Smooth muscle cell of the brain vasculature (primary cell): ENCODE measurements at regions not wholly inside any gene's neighbourhood (a gene's known extent, or its start where the extent isn't known, plus 50 kb on each side); places are given as distances from the start of the nearest gene placed in this dataset.

Source experiments
- DNase-seq: peaks from one replicate; pipeline ENCODE4 v3.0.0-alpha.2; 2012; ENCODE audit warnings: low read depth, low spot score

DNA sequence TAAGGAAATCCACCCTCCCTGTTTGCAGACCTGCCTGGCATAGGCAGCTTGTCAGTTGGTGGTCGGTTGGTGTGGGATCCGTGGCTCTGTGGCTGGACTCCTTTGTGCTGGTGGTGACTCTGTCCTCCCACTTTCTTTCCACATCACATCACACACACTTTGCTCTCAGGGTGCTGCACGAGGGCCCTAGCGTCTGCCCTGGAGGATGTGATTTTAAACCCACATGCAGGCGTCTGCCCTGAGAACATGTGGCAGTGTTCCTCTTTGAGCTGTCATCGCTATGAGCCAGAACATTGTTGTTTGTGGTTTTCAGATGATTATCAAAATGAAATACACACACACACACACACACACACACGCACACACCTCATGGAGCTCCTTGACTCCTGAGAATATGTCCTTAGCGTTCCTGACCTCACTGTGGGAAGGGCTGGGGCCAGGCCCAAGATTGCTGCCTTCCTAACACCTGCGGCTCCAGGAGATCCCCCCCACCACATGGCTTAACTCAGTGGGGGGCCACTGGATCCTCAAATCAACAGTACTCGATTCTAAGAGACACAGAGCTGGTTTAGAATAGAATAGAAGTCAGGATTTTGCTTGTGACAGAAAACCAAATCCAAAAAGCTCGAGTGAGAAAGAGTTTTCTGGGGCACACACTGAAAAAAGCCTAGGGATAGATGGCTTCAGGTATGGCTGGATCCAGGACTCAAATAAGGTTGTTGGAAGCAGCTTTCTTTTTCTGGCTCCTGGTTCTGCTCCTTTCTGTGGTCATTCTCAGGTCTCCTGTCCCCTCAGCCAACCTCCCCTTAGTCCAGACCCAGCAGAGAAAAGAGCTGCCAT lies 54.8 kb downstream of the RTP5 start:
- DNase-seq, result no peak

DNA sequence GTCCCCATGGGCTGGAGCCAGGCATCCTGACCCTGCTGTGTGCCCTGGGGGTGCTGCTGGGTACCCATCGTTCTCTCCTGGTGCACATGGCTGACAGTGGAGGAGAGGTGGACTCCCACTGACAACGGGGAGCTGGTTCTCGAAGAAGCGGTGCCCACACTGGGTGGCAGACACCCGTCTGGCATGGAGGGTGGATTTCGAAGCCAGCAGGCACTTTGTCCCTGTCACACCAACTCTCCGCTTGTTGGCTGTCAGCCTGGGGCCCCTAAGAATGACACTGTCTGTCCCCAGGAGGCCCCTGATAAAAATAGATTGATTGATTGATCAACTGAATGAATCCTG lies 55.4 kb downstream of the RTP5 start:
- DNase-seq, result no peak

DNA sequence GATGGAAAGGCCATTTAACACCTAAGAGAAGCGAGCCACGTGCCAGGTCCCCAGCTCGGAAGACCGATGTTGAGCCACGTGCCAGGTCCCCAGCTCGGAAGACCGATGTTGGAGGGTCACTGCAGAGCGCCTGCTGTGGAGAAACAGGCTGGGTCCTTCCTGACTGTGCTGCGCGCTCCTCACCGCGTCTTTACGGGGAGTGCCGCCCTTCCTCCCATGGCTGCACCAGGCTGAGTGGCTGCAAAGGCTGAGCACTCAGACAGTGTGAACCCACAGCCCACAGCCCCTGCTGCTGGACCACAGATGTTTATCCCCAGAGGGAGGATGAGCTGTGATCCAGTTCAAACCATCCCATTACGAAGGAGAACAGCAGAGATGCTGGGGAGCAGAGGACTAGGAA lies 55.7 kb downstream of the RTP5 start:
- DNase-seq, result no peak

DNA sequence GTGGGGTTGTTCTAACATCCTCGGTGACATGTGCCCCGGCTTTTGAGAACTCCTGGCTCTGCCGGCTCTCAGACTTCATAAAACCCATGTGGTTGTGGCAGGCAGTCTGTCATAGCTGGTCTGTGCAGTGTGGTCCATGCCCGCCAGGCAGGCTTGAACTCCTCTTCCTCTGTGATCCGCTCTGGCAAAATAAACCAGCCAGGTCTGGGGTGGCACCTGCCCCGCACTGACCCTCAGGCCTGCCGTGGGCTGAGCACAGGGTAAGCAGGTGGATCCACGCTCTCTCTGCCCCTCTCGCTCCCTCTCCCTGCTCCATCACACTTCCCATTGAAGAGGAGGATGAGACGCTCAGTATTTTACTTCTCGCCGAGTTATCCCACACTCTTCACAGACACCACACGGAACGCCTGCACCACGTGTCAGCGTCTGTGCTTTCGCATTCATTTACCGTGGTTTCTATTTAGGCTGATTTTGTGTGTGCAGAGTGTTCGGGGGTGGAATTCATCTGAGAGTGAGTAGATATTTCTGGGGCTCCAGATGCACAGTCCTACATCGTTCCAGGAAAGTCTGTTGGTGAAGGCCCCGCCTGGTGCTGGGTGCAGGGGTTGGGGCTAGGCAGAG lies 56.4 kb downstream of the RTP5 start:
- no peak for DNase-seq

DNA sequence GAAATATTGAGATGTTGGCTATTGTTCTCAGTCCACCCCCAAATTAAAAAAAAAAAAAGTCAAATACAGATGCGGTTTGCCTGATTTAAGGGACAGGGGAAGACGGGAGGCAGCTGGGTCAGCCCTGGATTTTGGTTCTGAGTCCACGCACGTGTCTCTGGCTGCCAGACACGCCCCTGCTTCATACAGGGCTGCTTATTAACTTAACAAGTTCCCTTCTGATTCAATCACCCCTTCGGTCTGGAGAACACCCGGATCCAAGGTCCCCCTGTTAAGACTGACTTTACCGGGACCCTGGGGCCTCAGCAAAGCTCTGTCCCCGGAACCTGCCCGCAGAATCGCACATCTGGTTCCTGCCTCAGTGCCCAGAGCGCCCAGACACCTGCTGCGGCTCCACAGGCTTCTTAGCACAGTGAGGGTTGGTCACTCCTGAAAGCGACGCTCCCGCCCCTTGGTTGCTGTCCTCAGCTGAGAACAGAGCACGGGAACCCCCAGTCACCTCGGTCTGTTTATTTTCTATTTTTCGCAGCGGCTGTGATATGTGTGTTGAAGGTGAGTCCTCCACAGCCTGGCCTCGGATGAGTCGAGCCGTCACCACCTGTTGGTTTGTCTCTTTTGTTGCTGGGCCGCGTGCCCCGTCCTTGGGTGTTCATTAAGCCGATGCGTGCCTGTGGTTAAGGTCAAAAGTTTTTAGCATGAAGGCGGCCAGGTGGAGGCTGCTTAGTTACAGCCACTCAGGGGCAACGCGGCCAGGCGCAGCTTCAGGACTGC lies 57.2 kb downstream of the RTP5 start:
- no peak for DNase-seq

DNA sequence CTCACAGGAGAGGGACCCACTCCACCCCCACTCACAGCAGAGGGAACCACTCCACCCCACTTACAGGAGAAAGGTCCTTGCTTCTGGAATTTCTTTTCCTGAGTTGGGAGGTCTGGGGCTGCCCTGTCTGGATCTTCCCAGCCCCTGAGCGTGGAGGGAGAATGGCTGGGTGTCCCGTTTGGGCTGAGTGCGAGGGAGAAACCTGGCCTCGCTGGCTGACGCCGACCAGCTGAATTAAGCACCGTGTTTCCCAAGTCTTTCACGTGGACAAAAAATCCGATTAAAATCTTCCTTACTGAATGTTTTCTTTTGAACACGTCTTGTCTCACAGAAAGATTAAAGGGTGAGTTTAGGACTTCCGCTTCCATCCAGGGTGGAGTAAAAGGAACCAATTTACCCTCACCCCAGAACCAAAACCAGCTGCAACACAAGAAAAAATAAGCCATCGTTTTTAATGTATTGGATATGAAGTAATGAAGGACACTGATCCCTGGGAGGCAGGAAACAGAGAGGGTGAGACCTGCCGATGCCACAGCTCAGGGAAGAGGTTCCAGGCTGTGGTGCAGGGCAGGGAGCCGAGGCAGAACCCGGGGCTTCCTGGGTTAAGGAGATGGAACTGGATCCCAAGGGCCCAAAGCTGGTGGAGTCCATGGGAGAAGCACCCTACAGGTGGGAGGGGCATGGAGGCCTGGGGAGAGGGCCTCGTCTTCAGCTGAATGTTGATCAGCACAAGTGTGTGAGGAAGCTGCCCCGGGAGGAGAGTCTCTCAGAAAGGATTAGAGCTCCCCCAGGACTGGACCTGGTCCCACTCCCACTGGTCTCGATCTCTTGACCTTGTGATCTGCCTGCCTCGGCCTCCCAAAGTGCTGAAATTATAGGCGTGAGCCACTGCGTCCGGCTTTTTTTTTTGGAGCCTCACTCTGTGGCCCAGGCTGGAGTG lies 60.3 kb downstream of the RTP5 start:
- DNase-seq, result no peak

DNA sequence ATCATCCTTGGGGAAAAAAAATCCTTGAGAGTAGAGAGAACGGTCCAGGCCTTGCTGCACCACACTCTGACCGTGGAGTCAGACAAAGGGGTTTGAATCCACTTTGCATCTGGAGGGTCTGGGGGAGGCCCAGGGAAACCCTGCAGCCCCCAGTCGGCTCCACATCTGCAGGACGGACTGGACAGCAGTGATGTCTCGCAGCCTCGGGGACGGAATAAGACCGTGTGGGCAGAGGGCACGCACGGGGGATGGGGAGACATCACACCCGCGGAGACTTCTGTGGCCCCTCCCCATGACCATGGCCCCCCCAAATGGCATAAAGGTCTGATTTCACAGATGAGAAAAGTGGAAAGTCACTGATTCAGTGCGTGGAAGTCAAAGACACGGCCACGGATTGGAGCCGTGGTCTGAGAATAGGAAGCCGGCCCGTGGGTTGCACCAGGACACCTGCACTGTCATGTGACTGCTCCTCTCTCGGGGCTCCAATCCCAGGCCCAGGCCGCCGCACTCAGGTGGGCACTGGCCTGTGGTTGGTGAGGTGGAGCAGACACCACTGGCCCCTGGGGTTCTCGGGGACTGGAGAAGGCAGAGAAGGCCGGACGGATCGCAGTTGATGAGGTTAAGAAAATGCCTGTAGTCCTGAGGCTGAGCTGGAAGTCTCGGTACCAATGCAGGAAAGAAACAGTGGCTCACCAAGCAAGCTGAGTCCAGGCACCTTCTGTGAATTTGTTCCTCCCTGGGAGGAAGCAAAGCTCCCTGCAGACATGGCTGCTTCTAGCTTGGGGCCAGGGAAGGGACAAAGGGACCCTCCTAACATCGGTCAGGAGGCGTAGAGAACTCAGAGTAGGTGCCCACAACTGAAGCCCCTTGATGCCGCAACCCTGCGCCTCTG lies 61.8 kb downstream of the RTP5 start:
- no peak for DNase-seq

DNA sequence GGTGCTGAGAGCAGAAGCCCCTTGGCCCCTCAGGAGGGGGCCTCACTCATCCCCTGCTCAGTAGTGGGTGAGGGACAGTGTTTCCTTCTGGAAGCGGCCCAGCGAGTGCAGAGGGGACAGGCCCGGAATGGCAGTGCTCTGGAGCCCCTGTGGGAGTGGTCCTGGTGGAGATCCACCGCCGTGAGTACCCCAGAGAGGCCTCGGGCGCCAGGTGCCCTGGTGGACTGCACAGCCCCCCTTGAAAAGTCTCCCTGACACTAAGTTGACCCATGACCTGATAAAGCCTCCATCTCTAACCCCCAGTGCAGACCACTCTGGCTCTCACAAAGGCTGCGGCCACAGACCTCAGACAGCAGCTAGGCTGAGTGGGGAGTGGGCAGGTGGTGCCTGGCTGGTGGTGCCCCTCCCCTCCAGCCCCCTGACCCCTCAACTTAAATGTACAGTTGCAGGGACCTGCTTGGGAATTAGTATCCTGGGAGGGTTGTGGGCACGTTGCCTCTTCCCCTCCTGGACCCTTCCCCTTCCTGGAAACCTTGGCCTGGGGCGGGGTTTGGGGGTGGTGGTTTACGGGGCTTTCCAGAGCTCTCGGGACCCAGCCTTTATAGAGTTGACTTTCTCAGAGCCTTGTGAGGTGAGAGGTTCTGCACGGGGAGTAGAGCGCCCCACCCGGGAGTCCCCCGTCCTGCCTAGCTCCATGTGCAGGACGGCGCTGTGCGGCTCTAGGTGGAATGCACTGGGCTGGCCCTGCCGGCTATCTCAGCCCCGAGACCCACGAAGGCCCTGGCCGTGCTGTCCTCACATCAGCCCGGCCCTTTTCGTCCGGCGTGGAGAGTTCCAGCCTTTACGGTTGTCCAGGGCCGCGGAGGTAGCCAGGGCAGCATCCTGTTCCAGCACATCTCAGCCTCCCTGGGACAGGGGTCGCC lies 62.7 kb downstream of the RTP5 start:
- no peak for DNase-seq

DNA sequence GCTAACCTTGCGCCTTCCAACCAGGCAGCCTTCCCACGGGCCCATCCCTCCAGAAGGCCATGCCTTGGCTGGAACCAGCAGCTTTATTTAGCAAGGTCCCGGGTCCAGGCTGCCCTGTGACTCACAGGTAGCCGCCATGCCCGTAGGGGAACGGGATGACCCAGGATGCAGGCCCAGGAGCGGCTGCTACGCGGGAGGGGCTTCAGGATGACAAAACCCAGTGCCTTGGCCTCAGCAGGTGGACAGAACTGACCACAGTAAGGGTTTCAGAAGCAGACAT lies 63.3 kb downstream of the RTP5 start:
- no peak for DNase-seq

DNA sequence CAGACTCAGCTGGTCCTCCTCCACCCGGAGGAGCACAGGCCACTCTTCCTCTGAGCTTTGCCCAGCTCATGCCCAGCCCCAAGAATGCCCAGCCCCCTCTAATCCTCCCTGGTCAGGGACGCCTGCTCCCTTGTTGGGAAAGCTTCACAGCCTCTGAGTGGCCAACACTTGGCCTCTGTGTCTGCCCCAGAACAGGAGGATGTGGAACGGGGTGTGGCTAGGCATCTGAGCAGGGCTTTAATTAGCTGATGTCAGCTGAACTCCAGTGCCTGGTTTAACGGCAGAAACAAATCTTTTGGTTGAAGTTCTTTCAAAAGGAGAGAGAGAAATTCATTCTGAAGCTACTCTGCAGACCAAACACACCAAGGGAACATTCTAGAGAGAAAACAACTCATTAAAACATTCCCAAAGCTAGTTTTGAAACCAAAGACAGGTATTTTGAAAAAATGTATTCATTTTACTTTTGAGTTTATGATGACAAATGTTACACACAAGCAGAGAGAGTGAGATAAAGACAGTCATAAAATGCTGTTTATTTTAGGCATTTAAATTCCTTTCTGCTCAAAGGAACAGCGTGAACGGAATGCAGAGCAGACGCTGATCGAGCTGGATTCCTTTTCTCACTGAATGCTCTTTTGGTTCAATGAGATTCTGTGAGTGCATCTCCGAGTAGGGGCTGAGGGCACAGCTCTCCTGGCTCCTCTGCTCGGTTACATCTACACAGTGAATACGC lies 63.8 kb downstream of the RTP5 start:
- no peak for DNase-seq

DNA sequence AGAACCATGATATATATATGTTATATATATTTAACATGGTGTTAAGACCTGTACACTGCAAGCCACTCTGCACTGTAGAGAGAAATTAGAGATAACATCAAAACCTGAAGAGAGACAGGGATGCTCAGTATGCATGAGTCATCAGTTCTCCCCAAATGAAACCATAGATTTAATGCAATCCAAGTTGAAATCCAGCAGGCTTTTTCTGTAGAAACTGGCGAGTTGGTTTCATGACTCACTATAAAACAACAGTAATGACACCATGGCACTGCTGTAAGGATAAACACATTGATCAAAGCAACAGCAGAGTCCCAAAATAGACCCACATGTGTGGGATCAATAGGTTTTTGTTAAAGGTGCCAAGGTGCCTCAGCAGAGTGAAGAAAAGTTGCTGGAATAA lies 65.8 kb downstream of the RTP5 start:
- peak; percentile 50 for DNase-seq

DNA sequence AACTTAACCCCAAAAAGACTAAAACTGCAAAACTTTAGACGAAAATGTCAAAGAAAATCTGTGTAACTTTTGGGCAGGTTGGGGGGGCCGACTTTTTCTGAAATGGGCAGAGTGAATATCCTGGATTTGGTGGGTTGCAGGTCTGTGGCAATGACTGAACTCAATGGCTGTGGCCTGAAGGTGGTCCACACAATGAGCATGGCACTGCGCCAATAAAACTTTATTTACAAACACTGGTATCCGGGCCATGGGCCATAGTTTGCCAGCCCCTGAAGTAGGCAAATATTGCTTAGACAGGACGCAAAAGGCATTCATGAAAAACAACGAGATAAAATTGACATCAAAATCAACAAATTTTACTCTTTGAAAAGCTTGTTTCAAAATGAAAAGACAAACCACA lies 66.2 kb downstream of the RTP5 start:
- DNase-seq, result no peak

DNA sequence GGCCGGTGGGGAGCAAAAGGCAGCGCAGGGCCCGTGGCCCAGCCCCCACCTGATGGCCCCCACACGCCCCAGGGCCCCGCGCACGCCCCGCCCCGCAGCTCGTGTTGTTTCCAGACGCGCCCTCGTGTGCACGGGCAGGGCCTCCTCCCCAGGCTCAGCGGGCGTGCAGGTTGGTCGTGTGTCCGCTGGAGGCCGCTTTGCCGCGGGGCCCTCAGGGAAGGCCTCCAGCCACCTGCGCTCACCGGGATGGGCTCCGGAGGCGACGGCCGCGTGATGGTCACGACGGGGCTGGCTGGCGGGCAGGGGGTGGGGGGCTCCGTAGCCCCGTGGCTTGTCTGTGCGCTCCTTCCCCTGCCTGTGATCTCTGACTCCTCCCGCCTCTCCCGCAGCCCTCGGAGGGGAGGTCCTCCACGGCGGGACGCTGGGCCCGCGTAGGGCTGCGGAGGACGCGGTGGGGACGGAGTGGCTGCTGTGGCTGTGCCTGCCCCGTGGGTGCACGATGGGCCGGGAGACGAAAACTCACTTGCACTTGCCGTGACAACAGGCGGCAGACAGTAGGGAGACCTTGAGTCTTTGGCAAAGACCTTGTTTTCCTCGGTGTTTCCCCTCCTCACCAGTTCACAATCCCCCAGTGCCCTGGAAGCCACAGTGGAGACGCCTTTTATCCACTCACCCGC lies 67.1 kb downstream of the RTP5 start:
- no peak for DNase-seq

DNA sequence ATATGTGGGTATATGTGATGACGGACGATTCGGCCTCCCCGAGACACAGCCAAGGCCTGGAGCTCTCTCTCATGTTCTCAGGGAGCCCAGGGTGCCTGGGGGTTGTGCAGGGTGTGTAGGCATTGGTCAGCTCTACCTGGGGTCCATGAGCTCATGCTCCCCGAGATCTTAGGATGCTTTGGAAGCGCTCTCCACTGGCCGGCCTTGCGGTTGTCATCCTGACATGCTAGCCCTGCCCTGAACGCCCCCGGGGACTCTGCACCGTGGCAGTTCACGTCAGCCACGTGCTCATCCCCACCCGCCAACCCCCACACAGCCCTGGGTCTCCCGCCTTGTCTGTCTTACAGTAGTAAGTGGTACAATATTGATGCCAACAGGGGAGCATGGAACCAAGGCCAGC lies 67.8 kb downstream of the RTP5 start:
- no peak for DNase-seq

DNA sequence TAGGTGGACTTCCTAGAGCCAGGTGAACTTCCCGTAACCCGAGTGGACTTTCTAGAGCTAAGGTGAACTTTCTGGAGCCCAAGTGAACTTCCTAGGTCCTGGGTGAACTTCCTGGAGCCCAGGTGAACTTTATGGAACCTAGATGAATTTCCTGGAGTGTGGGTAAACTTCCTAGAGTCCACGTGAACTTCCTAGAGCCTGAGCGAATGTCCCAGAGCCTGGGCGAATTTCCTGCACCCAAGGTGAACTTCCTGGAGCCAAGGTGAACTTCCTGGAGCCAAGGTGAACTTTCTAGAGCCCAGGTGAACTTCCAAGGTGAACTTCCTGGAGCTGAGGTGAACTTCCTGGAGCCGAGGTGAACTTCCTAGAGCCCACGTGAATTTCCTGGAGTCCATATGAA lies 70.0 kb downstream of the RTP5 start:
- DNase-seq, result no peak

DNA sequence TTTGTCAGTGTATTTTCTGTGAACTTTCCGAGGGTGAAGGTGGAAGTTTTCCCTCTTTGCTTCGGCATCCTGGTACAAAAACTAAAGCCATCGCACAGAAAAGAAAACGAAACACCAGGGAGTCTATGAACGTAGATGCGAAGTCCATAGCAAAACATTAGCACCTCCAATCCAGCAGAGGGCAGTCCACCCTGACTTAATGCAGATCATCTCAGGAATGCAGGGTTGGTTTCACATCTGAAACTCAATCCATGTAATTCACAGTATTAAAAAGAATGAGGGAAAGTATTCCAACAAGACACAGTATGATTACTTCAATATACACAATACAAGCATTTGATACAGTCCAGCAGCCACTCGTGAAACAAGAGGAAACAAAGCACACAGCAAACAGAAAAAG lies 70.8 kb downstream of the RTP5 start:
- DNase-seq, result no peak

DNA sequence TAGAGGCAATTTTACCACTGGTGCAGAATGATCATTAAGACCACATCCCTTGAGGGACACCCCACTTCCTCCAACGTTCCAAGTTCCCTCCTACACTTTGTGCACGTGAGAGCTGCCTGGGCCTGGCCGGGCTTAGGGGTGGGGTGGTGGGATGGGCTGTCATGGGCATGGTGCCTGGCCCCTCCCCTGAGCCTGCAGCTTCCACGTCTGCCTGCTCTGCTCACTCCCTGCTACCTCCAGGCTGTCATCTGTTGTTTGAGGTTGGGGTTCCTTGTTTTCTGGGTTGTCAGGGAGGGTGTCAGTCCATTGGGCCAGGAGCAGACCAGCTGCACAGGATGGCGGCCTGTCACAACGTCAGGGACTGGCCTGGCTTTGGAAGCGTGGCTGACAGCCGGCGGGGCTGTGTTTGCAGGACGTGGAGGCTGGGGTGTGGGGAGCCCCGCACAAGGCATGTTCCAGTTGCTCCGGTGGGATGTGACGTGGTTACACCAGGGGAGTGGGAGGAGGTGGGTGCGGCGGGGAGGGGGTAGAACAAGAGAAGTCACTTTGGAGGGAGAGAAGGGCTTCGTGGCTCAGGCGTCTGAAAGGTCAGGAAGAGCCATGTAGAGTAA lies 72.3 kb downstream of the RTP5 start:
- no peak for DNase-seq
